ENCODE measurements at regions not wholly inside any gene's neighbourhood (a gene's known extent, or its start where the extent isn't known, plus 50 kb on each side); places are given as distances from the start of the nearest gene placed in this dataset.
A peak's percentile ranks its signal among the peaks of the same experiment; 100 is the strongest.

- peak; percentile 55 for DNase-seq (ENCODE audit: low read depth, low spot score)
- ChIA-PET POLR2A (interaction anchor here (0.7 to 1.0 kb wide), 2 partner anchors 133 to 249 kb away, joined by 5 to 8 read pairs; partner anchors contain the start of gene TMSB4X), CTCF (no interaction called here)
- H3K4me3 ChIP-seq (ENCODE audit: low read depth, low read length) = no peak overlapping the region
- H3K27me3 ChIP-seq (ENCODE audit: control insufficient read depth, insufficient read depth, low read length) = no peaks in the 10 kb centered on the region
- peak overlapping the region; percentile 61 for H3K27ac ChIP-seq (ENCODE audit: low read depth, low read length)
- H3K9me3 ChIP-seq (ENCODE audit: control insufficient read depth, insufficient read depth, low read length) = no peaks in the 10 kb centered on the region
- no peak for TF ChIP-seq CTCF (IDR thresholded peaks at IDR 0.05; ENCODE audit: low read depth, low read length)
Measured at GRCh38 chrX:13223868-13224567, 95.8 kb downstream of the ATXN3L start.

GRCh38 chrX:13220916-13221315, 98.9 kb downstream of the ATXN3L start:
- H3K4me3 ChIP-seq (ENCODE audit: low read depth, low read length) = no peak overlapping the region
- DNase-seq (ENCODE audit: low read depth, low spot score) = peak; percentile 48
- TF ChIP-seq CTCF (IDR thresholded peaks at IDR 0.05; ENCODE audit: low read depth, low read length) = no peak
- POLR2A ChIA-PET = no interaction called here
- no peaks in the 10 kb centered on the region for H3K27me3 ChIP-seq (ENCODE audit: control insufficient read depth, insufficient read depth, low read length)
- CTCF ChIA-PET = interaction anchor here (1.4 kb wide), 1 partner anchor 275 kb away, joined by 6 read pairs; no protein-coding TSS in a partner anchor
- H3K27ac ChIP-seq (ENCODE audit: low read depth, low read length) = no peak overlapping the region
- no peaks in the 10 kb centered on the region for H3K9me3 ChIP-seq (ENCODE audit: control insufficient read depth, insufficient read depth, low read length)

DNA sequence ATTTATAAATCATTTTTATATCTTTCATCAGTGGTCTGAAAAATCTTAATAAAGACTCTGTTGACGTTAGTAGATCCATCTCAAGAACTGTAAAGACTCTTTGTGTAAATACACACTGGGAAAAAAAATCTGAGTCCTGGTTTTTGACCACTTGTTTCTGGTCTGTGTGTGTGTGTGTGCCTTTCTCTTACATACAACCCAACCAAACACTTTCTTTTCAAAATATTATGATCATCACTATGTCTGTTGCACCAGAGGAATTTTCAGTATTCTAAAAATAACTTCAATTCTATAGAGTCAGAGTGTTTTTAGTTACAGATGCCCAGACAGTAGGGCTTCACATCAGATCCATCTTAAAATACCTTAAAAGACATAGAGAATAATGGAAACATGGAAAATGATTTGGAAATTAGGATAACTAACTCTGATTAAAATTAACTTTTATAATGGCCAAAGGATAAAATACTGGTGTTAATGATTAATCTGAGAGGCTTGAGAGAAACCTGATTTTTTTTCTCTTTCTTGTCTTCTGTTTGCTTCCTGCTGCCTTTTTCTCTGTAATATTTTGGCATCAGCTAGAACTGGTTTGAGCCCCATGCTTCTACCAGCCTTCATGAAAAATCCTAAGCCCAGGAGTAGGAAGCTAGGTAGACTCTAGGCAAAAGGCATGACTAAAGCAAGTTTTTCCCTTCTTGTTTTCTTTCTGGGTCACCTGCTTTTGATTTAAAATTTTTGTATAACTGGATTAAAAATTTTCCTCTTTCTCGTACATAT, 99.7 kb downstream of the ATXN3L start:
- Histone ChIP-seq H3K9me3 (ENCODE audit: control insufficient read depth, insufficient read depth, low read length) (no peaks in the 10 kb centered on the region), H3K27me3 (ENCODE audit: control insufficient read depth, insufficient read depth, low read length) (no peaks in the 10 kb centered on the region), H3K27ac (ENCODE audit: low read depth, low read length) (peak overlapping the region; percentile 49), H3K4me3 (ENCODE audit: low read depth, low read length) (no peak overlapping the region)
- no peak for TF ChIP-seq CTCF (IDR thresholded peaks at IDR 0.05; ENCODE audit: low read depth, low read length)
- ChIA-PET CTCF (interaction anchor here (1.4 kb wide), 1 partner anchor 274 kb away, joined by 6 read pairs; no protein-coding TSS in a partner anchor), POLR2A (no interaction called here)
- peak; percentile 26 for DNase-seq (ENCODE audit: low read depth, low spot score)

DNA sequence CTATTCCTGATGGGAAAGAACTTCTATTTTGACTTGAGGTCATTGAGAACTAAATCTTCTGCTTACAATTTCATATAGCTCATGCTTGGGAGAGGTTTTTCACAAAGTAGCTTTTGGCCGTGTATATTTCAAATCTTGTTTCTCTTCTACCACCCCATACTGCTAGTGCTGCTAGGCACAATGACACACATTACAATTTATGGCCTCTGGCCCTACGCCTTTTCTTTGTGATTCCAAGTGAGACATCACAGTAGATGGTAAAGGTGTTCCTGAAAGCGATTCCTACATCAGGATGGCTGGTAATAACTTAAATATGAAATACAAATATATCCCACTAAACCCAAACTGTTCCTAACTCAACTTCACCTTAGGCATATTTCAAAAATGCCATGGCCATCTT, 101.1 kb downstream of the ATXN3L start:
- TF ChIP-seq CTCF (IDR thresholded peaks at IDR 0.05; ENCODE audit: low read depth, low read length) = no peak
- POLR2A ChIA-PET = no interaction called here
- Histone ChIP-seq H3K27me3 (ENCODE audit: control insufficient read depth, insufficient read depth, low read length) (no peaks in the 10 kb centered on the region), H3K9me3 (ENCODE audit: control insufficient read depth, insufficient read depth, low read length) (0 out of 2 replicates have a peak, but pooled peaks cover 2% of the 10 kb centered on the region), H3K27ac (ENCODE audit: low read depth, low read length) (no peak overlapping the region), H3K4me3 (ENCODE audit: low read depth, low read length) (no peak overlapping the region)
- CTCF ChIA-PET = no interaction called here
- no peak for DNase-seq (ENCODE audit: low read depth, low spot score)

GRCh38 chrX:13216139-13216538, 103.7 kb downstream of the ATXN3L start:
- no peak for TF ChIP-seq CTCF (IDR thresholded peaks at IDR 0.05; ENCODE audit: low read depth, low read length)
- peak; percentile 20 for DNase-seq (ENCODE audit: low read depth, low spot score)

More at GRCh38 chrX:13216139-13216538, 103.7 kb downstream of the ATXN3L start:
- no peaks in the 10 kb centered on the region for H3K27me3 ChIP-seq (ENCODE audit: control insufficient read depth, insufficient read depth, low read length)
- H3K4me3 ChIP-seq (ENCODE audit: low read depth, low read length) = no peak overlapping the region
- POLR2A ChIA-PET = interaction anchor here (0.5 to 1.6 kb wide), 3 partner anchors 172 to 272 kb away, joined by 3 to 10 read pairs (median 5); no protein-coding TSS in a partner anchor
- 0 out of 2 replicates have a peak, but pooled peaks cover 2% of the 10 kb centered on the region for H3K9me3 ChIP-seq (ENCODE audit: control insufficient read depth, insufficient read depth, low read length)
- peak overlapping the region; percentile 78 for H3K27ac ChIP-seq (ENCODE audit: low read depth, low read length)
- CTCF ChIA-PET = interaction anchor here (0.9 to 1.9 kb wide), 2 partner anchors 269 to 272 kb away, joined by 4 to 5 read pairs; no protein-coding TSS in a partner anchor
